Stimulated activated CD4-positive, alpha-beta T cell treated with anti-CD3 and anti-CD28 coated beads, Interleukin-12 subunit alpha, Interleukin-12 subunit beta, amount 100 ng/mL, for 24 hours (primary cell): ENCODE measurements at regions not wholly inside any gene's neighbourhood (a gene's known extent, or its start where the extent isn't known, plus 50 kb on each side); places are given as distances from the start of the nearest gene placed in this dataset.

Experiments
- DNase-seq, 2 experiments: peaks; one replicate each; pipeline ENCODE4 v3.0.0-alpha.2; 2020; ENCODE audit warnings: low read depth in 2 of 2

DNA sequence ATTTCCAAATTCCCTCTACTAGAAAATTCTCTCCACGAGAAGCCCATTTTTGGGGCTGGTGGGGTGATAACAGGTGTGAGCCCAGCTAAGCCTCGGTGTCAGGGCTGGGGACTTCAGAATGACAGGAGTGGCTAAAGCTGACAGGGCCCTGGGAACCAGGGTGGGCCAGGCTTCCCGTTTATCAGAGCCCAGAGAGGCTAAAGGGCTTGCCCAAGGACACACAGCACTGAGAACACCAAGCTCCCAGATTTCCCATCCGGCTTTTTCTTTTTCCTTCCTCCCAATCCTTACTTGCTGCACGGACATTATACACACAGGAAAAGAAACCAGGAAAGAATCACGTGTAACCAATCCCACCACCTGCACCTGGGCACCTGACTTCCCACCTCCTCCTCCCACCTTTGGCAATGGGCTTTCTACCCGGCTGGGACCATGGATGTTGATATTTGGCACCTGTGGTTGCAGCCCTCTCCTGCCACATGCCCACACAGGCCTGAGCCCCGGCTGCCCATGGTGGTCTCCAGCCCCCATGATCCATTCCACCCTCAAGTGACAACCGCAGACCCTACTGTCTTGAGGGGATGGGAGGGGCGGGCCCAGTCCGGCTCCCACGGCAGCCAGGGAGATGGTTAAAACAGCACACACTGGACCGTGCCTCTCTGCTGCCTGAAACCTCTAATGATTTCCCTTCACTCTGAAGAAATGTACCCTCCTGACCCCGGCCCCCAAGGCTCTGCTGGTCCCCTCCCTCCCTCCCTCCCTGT is 78.9 kb downstream of the ENGASE start:
- no peak for DNase-seq

DNA sequence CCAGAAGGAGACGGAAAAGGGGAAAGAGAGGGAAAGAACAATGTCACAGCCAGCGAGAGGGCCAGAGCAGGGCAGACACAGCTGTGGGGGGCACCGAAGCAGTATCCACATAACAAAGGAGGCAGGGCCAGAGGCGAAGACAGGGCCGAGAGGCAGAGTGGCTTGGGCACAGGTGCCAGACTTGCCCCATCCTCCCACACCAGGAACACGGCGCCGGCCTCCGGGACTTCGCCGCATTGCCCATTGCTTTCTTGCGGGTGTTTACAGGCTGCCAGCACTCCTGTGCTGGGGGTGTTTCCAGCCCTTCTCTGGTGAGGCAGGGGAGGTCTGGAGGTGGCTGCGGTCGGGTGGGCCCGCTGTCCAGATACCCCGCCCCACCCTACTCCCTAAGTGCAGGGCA is 78.0 kb downstream of the ENGASE start:
- DNase-seq: no peak

DNA sequence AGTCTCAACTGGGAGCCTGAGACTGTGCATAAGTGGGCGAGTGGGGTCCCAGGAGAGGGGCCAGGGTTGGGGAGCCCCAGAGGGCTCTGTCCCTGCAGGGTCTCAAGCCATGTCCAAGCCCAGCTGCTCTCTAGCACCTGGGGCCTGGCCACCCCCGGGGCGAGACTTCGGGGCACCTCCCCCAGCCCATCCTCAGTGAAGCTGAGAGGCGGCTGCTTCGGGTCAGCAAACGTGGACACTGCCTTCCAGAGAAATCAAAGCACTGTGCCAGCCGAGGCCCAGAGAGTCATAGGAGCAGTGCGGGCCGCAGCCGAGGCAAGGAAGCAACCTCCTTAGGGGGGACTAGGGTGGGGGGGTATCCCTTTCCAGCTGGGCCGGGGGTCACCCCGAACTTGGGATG is 77.5 kb downstream of the ENGASE start:
- no peak for DNase-seq

DNA sequence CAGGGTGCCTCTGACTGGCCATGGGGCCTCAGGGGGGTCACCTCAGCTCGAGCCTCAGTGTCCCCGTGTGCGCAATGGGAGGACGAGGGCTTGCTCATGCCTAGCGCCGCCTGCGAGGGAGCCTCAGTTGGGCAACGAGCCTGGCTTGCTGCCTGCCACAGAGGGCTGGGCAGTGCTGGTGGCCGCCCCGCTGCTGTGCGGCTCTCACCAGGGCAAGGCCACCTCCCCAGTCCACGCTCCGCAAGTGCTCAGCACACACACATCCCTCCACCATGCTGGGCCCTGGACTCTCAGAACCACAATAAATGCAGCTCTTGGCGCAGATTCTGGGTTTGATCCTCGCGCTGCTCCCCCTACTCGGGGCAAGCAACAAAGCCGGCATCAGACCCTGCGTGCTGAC is 76.2 kb downstream of the ENGASE start:
- DNase-seq: no peak

DNA sequence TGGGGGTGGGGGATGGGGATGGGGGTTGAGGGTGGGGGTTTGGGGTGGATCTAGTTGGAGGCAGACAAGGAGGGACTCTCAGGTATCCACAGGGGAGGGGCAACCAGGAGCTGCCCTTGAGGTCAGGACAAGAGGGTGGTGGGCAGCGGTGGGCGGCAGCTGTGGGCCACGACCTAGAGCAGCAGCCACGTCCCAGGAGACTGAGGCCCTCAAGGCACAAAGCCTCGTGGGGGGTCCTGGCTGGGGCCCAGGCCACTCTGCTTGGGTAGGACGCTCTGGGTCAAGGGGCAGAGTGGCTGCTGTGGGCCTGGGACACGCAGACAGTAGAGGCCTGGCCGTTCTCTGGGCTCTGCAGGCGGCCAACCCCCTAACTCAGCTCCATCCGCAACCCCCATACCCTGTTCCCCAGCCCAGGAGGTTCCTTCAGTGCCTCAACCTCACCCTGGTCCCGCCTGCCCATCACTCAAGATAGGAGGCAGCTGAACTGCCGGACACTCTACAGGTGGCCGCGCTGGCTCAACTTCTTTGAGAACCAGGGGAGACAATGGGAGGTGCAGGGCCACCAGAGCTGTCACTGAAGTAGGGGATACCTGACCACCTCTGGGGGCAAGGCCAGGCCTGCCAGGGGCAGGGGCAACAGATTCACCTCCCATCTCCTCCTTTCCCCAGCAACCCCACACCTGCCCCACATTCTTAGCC is 75.6 kb downstream of the ENGASE start:
- no peak for DNase-seq

DNA sequence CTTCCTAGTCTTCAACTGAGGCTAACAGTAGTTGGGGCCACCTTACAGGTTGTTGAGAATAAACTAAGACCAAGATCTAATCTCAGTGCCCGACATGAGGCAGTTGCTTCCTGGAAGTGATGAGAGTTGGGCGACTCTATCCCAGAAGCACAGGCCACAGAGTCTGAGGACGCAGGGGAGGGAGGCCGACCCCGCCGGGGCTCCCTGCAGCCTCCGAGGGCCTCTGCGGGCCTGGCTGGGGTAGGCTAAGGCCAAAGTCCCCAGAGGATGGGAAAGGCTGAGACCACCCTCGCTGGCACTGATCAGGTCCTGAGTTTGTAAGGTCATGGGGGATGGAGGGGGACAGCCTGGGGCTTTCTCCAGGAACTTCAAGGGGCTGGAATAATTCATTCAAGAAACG is 74.0 kb downstream of the ENGASE start:
- DNase-seq: no peak

DNA sequence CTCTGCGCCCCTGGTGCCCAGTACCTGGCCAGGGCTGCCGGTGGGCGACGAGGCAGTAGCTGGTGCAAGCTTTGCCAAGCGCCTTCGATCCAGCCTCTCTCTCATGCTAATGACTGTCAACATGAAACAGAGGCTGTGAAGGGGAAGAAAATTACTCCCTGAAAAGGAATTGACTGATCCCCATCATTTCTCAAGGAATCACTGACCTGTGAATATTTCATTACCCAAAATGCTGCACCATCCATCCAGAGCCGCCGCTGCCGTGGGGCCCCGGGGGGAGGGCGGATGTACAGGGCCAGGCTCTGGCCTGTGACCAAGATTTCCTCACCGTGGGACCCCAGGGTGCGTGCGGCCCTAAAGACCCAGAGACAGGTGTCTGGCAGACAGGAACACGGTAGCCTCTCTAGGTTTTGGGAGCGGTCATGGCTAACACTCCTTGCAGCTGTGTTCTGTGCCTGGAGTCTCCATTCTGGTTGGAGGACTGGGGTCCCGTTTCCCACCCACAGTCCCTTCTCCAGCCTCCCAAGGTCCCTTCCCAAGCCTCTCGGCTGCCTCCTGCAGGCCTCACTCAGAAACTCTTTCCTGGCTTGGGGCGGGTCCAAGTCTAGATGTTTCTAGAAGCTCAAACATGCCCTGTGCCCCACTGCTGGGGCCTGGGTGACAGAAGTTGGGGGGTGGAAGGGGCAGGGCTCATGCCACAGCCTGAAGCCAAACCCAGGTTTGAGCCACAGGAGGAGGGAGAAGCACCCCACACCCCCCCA is 73.3 kb downstream of the ENGASE start:
- no peak for DNase-seq

DNA sequence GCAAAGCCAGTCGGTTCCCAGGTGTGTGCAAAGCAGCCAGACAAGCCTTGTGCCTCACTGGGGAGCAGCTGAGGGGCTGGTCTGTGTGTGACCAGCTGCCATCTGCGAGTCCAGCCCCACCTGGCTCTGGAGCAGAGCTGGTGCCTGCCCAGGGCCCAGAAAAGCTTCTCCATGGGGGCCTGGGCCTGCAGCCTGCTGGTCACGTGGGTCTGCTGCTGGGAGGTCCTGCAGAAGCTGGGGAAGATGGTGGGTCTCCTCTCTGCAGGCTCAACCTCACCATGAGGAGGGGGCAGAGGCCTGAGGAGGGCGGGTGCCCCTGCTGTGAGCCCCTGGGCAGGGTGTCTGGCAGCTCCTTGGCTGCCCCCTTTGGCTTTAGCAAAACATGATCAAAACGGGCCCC is 71.9 kb downstream of the ENGASE start:
- DNase-seq: no peak

DNA sequence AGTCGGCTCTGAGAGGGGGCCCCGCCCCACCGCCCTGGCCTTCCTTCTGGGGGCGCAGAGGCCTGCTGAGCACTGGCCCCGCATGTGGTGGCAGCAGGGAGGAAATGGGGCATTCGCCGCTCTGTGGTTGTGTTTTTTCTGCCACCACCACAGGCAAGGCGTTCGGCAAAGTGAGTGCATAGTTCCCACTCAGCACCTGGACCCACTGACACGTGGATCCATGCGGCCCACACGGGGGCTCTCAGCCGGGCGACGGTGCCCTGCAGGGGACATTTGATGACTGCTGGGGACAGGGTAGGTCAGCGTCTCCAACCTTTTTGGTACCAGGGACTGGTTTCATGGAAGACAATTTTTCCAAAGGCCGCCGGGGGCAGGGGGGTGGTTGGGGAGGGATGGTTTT is 70.9 kb downstream of the ENGASE start:
- no peak for DNase-seq

DNA sequence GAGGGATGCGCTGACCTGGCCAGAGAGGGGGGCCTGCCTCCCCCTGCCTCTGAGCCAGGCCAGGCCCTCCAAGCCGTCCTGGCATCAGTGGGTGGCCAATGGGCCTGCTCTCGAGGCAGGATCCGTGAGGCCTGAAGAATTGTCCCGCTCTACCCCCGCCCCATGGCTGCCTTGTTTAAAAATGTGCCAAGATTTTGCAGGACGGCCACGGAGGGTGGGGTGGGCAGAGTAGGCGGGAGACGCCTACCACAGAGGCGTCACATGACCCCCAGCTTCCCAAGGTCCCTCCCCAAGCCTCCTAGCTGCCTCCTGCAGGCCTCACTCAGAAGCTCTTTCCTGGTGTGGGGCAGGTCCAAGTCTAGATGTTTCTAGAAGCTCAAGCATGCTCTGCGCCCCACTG is 69.5 kb downstream of the ENGASE start:
- no peak for DNase-seq

DNA sequence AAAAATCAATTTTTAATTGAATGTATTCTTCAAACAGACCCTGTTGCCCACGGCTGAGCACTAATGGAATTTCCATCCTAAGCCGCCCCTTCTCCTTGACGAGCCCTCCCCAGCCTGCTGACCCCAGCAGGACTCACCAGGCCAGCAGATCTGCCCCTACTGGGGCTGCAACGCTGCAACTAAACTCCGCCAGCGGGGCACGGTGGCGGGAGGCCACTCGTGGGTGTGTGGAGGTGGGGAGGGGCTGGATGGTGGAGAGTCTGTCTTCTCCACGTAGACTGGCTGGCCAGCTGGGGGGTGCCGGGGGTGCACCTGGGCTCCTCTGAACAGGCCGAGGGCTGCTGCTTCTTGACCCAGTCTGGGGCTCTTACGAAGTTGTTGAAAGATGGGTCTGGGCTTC is 67.8 kb downstream of the ENGASE start:
- DNase-seq: no peak

DNA sequence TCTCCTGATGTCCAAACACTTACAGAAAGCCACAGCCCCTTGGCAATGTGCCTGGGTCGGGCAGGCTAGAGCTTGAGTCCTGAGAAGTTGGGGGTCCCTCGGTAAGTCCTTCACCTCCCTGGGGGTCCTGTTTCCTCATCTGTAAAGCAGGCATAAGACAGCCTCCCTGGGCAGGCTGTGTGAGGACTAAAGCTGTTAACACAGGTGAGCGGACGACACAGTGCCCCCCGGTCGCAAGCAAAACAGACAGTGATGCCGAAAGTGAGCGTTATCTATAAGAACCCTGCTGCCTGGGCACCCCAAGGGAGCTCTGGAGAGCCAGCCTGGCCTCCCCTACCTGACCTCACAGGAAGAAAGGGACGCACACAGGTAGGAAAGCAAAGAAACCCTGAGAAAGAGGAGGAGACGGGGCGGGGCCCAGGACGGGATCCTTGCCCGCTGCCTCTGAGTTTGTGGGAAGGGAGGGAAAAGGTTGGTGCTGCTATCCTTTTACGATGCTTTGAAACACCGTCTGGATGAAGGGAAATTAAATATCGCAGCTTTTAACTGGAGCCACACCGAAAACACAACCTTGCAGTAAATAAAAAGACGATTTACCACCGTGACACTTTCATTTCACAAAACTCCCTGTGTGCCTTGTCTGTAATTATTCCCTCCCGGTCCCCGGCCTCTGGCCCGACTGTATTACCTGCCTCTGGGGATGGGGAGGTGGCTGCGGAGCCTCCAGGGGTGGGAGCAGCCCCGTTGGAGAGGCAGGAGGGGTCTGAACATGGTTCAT is 67.1 kb downstream of the ENGASE start:
- no peak for DNase-seq

DNA sequence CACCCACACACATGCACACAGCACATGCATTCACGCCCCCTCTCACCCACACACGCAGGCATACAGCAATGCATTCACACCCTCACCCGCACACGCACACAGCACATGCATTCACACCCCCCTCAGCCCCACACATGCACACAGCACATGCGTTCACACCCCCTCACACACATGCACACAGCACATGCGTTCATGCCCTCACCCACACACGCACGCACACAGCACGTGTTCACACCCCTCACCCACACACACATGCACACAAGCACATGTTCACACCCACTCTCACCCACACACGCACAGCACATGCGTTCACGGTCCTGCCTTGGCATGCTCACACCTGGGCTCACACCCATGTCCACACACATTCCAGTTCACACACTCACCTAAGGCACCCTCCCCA is 64.2 kb downstream of the ENGASE start:
- DNase-seq: no peak

DNA sequence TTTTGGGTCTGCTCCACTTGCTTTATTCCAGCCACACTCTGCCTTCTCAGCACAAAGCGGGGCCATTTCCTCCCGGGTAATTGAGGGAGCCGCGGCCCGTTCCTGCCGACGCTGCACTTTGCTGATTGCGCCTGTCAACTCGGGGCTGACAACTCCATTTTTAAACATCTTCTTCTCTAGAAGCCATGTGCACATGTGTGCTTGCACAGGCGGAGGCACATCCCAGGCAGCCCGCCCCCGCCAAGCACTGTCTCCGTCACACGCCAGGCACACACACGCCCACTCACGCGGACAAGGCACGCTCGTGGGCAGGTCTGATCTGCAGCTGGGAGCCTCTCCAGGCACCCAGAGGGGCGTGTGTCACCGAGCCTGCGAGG is 63.2 kb downstream of the ENGASE start:
- no peak for DNase-seq

DNA sequence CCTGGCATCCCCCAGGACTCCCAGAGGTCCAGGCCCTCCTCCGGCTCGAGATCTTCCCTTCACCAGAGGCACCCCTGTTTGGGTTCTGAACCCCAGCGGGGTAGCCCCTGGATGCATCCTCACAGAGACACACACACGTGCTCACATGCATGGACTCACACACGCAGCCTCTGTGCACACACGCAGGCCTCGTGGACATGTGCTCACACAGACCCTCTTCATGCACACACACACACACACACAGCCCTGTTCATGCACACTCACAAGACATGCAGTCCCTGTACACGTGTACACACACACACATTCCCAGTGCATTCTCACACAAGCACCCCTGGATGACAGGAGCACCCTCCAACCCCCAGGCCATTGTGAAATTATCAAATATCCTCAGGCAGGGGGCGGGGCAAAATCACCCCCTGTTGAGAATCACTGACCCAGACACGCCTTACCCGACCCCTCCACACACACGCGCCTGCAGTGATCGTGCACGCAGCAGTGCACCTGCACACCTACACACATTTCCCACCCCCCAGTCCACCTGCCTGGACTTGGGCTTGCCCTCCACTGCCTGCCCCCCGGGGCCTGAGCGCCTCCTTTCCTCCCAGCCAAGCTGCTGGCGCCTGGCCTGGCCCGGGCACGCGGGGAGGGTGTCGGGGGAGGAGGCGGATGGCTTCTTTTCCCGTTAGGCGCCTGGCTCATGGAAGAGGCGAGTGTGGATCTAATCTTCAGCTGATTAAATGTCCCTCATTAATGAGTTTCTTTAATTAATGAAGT is 62.6 kb downstream of the ENGASE start:
- DNase-seq: no peak

DNA sequence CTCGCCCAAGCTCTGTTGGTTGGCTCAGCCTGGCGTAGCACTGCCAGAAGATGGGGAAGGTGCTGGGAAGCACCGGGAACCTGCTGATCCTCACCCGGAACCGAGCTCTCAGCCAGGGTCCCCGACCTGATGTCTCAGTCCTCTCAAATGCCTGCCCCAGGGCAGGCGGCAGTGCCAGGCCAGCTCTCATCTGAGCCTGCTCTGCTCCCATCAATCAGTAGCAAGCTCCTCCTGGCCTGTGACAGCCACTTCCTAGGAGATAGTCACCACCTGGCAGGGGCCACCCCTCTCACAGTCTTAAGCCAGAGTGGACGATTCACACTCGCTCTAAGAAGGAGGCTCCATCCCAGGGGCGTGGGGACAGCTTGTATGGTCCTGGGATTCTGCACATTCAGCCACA is 62.0 kb downstream of the ENGASE start:
- DNase-seq: no peak
